Stimulated activated CD4-positive, alpha-beta T cell treated with anti-CD3 and anti-CD28 coated beads, Interleukin-2, amount 100 ng/mL, for 4 hours (primary cell): ENCODE measurements at regions not wholly inside any gene's neighbourhood (a gene's known extent, or its start where the extent isn't known, plus 50 kb on each side); places are given as distances from the start of the nearest gene placed in this dataset.

ENCODE experiments used
- DNase-seq: peaks from one replicate; pipeline ENCODE4 v3.0.0-alpha.2; 2020; ENCODE audit warnings: low read depth

DNA sequence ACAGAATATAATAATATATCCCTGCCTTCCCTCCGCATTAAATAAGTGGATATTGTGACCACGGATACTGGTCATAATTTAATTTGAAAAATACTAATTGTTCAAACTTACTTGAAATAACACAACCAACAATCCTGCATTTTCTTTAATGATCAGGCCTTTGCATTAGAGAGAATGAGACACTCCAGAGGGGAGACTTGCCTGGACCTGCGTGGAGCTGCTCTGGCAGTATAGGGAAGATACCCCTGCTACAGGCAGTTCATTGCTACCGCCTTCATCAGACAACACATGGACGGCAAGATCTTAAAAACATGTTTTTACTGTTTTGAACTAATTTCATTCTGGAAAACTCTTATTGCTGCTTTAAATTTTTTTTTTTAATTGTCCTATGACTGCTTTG, 211.0 kb upstream of the FAR2 start:
- no peak for DNase-seq

DNA sequence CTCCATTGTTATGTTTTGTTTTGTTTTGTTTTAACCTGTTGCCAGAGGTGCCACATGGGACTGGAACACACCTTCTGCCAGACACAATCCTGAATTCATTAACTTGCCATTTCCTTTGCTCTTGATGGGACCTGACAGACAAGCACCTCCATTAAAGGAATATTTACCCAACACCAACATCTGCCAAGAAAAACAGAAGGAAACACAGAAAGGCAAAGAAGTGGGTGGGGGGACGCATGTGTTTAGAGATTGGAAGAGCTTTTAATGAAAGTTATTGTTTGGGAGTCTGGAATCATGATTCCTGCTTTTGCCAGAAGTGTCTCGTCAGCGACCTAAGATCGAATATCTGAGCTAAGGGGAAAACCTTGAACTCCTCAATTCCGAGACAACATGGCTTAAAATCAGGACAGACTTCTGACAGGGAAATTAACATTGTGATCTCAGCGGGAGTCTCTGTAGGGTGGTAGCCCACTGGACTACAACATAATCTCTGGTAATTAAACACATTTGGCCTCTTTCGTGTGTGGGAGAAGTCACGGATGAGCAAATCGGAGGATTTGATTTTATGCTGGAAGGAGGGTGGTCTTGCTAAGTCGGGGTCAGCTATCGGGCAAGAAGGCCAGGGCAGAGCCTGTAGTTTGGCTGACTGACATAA, 210.4 kb upstream of the FAR2 start:
- no peak for DNase-seq

DNA sequence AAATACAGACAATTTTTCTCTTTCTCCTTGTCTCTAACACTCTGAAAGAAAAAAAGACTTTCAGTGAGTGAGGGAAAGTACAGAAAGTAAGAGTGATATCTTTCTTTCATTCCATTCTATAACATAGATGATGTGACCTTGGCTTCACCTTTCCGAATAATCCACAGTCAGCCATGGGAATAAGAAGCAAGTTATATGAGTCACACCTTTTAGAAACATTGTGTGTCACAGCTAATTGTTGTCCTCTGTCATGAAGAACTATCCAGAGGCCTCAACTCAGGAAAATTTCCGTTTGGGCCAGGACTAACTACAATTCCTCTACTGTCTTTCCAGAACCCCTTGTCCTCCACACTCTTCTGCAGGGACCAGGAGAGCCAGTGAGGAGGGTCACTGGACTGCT, 209.7 kb upstream of the FAR2 start:
- no peak for DNase-seq

DNA sequence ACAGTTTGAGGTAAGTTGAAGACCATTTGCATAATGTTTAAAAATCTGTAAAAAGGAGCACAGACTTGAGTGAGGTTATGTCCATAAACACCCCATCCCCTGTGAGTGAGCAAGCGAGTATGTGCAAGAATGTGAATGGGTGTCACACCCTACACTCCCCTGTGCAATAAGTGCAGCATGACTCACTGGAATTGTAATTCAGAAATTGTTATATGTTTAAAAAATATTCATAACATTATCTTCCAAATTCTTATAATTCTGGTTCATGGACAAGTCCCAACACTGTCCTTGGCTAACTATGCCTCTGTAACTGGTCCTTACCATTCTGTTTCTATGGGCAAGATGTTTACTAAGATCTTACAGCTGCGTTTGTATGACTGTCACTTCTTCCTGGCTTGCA, 207.8 kb upstream of the FAR2 start:
- DNase-seq: no peak

DNA sequence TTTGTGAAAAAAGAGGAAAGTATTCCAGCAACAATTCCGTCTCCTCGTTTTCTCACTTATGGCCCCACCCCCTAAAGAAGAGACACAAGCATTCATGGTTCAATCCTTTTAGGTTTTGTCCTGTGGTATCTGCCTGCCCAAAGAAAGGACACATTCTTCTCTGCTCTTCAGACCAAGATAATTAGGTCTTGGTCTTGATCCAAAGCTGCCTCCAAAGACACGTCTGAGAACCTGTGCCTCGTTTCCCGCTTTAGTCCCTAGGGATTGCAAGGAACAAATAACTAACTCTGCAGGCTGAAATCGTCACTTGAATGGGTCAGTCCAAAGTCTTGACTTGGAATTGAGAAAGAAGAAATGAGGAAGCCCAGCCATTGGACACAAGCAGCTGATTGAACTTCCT, 202.7 kb upstream of the FAR2 start:
- no peak for DNase-seq

DNA sequence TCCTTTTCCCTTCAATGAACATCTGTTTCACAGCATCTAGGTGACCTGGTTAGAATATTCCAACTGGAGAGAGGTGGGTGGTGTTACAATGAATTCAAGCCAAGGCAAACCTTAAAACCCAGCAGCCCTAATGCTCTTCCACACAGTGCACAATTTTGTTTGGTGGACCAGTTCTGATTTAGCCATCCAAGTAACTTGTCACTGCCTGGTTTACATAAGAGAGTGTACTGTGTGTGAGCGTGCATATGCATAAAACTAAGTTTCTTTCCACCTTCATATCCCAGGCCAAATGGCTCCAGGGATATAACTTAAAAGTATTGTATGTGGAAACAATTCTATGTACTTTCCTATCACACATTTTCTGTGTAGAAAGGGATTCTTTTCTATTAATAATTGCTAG, 200.4 kb upstream of the FAR2 start:
- DNase-seq: no peak

DNA sequence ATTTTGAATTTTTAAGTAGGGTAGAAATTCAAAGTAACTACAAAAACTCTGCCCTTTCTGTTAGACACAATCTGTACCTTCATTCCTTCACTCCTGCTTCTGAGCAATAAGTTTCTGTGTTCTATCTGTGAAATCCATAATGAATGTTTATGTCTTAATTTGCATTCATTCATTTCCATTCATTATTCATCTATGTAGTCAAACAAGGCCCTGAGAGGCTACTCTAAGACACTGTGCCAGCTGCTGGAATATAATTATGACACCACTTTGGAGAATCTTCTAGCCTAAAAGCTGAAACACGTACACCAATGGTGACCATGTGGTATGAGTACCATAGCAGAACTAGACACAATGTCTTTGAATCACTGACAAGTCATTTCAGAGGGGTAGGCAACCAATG, 199.9 kb upstream of the FAR2 start:
- DNase-seq: no peak

DNA sequence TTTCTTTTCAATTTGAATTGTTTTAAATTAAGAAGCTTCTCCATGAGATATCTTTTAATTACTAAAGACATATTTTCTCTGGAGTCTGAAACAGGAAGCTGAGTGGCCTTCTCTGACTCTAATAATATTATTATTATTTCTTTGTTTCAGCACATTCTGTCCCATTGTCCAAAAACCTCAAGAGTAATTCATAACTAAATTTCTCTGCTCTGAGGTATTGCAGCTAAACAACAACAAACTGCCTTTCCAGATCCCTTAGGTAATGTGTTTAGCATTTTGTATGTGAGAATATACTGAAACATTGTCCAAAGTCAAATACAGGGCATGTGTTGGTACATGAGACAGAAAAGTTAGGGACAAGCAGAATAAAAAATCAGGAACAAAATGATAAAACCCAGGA, 199.0 kb upstream of the FAR2 start:
- no peak for DNase-seq

DNA sequence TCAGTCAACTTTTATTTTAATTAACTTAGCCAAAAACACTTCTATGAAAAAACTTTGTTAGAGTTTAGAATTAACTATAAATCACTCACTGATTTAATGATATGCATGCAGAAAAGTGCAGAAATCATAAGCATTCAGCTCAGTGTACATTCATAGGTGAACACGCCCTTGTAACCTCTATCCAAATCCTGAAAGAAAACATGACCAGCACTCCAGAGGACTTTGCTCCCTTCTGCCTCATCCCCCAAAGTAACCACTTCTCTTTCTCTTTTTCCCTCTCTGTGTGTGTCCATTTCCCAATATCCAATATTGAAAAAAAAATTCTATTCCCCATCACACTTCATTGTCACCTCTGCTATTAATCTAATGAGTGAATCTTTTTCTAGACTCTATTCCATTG, 197.1 kb upstream of the FAR2 start:
- DNase-seq: no peak

DNA sequence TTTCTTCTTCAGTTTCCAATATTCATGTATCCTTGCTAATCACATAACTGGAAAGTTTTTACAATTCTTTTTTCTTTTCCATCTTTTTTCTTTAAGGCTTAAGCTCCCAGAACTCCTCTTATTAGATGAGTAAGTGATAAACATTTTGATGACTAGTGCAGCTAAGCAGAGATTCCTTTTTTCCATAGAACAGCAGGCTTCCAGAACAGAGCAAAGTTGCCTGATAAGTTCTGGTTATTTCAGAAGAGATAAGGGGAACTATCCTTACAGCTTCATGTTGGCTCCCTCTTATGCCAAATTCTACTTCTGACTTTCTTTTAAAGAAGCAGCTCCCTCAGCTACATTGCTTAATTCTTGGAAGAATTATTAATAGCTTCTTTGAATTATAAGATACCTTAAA, 194.7 kb upstream of the FAR2 start:
- no peak for DNase-seq

DNA sequence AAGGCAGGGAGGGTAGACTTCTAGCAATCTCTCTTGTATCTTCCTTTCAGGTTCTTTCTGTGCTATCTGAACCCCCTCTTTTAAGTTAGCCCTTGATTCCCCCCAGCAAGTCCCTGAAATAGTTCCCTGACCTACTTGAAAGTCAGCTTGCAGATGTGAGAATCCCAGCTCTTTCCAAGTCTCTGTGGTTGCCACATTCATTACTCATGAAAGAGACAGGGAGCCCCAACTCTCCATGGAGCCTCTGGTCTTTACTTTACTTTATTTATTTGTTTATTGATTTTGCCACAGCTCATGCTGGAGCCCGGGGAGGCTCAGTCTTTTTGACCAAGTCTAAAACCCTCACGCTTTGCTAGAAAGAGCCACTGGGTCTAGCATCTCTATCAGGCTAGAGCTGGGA, 193.6 kb upstream of the FAR2 start:
- DNase-seq: no peak

DNA sequence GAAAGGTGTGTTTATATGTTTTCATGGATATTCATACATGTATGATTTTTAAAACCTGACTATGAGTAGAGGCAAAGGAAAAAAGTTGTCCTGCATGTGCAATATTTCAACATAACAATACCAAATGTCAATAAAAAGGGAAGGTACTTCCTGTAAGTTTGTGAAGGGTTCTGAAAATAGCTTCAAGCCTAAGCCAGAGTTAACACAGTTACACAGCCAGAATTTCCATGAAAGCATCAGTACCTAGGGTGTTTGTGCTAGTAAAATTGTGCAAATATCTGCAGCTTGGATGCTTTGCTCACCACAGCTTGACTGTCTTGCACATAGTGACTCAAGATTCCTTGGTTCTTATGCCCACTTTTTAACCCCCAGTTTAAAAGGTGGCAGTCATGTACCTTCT, 193.1 kb upstream of the FAR2 start:
- no peak for DNase-seq

DNA sequence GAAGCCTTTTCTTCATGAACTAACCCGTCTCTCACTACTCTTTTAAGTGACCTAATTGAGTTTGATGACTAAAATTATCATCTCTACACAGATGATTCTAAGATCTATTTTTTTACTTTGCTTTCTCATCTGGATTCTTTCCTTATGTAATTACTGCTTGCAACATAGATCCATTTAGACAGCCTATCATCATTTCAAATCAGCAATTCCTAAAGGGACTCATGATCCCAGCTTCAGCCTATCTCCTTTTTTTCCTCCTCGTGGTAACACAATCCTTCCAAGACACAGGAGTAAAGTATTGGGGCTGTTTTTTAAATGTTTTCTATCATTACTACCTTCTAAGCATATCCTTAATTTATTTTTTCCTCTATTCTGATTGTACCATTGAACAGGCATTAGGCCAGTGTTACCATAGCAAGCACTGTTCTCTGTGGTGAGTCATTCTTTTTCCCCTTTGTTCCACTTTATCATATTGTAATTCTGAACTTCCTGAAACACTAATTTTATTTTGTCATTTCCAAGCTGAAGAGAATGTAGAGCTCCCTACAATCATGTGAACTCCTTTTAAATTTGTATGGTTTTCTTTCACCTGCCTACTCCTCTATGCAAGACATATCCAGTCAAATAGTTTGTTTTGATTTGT, 190.4 kb upstream of the FAR2 start:
- DNase-seq: no peak

DNA sequence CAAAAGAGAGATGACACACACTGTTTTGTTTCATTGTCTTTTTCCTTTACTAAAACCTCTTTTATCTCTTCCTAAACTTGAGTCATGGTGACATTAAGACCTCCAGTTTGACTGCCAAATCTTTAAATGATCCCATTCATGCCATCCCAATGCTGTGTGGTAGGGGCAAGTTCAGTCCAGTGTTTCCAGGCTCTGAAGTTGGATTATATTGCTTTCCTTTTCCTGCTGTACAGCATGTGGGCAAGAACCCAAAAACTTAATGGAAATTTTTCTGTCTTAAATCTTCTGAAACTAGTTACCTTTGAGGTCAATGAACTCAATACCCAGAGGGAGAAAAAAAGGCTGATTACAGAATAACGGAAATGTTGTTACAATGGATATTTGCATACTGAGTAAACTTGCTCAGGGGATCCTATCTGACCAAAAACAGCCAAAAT, 187.1 kb upstream of the FAR2 start:
- no peak for DNase-seq

DNA sequence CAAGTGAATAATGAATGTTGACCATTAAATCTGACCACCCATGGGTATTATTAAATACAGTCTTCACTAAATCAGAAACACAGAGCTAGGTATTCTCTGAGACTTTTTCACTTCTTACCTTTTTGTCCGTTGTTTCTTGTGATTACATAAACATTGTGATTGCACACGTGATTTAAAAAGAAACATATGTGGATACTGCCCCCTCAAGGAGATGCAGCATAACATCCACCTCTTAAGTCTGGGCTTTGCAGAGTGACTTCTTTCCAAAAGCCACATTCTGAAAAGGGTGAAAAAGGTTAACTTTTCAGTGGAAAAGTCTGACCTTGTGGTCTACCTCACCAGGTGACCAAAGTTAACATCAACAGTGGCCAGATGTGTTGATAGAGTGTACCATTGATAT, 185.5 kb upstream of the FAR2 start:
- no peak for DNase-seq

DNA sequence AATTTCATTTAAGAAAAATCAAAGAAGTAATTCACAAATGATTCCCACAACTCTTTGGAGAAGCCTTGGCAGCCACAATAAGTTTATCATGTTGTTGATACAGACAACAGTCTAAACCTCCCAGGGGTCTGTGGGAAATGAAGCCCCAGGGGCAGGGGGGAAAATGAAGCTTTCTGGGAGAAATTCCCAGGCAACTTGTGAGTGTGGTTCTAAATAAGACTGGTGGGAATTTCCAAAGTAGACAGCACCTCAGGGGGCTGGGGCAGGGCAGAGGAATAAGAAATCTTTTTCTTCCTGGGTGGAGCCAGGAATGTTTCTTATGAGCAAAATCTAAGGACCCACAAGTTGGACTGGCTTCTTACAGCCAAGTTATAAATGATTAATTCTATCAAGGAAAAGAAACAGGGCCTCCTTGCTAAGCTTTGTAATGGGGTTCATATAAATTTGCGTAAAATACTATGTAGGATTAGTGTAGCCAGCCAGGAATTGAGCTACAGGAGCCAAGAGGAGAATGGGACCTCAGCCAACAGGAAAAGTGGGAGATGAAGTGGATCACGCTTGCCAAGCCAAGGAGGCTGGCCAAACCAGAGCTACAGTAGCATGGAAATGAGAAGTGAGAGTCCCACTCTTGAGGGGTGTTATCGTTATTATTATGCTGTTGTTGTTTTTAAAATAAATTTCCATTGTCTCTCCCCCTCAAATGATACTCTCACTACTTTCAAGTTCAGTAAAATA, 182.9 kb upstream of the FAR2 start:
- no peak for DNase-seq

DNA sequence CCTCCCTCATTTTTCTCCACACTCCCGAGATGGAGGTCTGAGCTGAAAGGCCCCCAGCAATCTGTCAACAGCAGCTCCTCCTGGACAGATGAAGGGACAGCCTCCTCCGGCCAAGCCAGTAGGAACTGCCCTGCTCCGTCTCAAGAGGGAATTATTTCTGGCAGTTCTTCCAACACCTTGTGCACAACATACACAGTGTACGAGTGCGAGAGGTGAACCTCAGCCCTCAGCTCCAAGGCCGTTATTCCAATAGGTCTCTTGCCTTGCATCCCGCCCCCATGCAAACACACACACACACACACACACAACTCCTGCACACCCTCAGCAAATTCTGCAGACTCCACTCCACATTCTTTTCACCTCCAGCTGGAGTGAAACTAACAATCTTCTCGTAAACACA, 181.7 kb upstream of the FAR2 start:
- no peak for DNase-seq

DNA sequence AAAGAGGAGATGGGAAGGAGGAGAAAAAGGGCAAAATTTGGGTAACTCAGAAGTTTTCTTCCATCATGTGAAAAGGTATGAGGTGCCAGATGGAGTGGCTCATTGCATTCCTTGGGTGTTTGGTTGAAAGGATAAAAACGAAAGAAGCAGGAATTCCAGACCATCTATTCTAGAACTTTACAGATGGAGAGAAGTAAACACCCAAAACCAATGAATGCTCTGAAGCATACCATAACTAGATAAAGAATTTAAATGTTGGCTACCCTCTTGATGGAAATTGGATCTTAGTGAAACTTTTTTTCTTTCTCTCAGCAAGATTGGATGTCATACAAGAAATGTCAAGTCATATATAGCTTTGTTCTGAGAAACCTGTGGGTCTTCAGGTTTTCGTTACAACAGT, 175.6 kb upstream of the FAR2 start:
- DNase-seq: no peak

DNA sequence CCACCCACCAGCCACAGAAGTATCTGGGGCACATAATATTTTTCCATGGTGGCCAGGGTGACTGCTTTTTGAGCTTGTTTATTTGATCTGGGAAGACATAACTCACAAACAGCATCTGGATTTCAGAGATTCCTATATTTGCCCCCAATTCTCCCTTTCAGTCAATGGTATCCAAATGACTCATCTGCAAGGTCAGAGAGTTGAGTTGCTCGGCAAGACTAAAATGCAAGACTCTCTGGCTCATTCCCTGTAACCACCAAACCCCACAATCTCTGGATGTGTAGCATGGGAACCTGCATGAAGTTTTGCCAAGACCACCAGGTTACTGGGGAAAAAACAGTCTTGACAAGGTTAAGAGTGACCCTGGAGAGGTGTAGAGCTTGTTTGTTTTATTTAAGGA, 174.9 kb upstream of the FAR2 start:
- no peak for DNase-seq

DNA sequence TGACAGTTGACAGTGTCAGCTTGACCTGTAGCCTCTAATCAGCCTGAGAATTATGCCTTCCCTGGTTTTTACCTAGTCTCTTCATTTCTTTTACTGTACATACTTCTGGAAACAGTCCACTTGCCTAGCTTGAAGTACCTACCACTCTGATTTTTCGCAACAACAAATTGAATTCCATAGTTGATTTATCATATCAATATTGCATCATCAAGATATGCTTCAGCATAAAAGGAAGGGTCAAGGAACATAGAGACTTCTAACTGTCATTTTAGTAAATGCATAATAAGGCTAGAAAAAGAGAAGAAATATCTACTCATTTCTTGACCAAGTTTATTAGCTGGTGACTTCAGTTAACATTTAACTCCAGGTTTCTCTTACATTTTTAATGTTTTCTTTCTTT, 174.2 kb upstream of the FAR2 start:
- no peak for DNase-seq

DNA sequence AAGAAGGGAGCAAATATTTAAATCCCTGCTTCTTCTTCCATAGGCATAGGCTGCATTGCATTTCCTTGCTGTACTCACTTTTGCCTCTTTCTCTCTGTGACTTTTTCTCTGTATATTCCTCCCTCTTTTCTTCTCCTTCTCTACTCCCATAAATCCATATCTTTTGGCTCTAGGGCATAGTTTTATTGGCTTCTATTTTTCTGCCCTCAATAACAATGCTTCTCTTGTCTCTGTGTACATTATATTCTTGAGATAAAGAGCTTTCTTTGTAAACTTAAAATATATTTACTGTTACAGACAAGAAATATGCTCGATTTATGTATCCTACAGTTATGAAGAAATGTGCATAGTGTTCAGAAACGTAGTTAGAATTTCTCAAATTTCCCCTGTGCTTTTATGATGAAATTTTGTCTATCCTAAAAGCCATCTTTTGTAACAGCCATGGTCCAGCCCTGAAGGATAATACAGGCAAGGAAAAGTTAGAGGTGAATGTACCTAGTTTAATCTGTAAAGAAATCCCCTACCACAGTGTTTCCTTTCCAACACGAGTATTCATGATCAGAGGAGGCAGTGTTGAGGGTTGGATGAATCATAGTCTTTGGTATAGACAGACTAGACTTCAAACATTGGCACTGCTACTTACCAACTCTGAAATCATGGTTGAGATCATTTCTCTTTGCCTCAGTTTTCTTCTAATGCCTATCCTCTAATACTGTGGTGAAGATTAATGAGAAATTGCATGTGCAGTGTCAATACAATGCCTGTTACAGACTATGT, 173.3 kb upstream of the FAR2 start:
- DNase-seq: no peak

DNA sequence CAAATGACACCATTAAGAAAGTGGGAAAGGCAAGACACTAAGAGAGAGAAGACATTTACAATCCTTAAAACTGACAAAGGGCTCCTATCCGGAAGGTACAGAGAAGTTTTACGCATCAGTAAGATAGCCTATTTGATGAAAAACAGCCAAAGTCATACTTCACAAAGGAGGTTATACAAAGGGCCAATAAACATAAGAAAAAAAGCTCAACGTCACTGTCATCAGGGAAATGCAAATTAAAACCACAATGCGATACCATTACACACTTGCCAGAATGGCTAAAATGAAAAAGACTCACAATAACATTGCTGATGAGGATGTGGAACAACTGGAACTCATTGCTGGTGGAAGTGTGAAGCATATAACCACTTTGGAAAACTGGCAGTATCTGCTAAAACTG, 168.6 kb upstream of the FAR2 start:
- DNase-seq: no peak
